NCI-H1105 treated with DMSO at 0.1 percent for 48 hours (cell line): ENCODE measurements at regions not wholly inside any gene's neighbourhood (a gene's known extent, or its start where the extent isn't known, plus 50 kb on each side); places are given as distances from the start of the nearest gene placed in this dataset.
"Not testable (repeated sequence)": the region's sequence is repeated elsewhere in the genome, so short reads cannot be mapped to it uniquely, and the experiment has no call there.

Source experiments
- DNase-seq: peaks from one replicate; lab custom pipeline; 2025; lab: John Stamatoyannopoulos, UW

- no peak for DNase-seq
Measured at GRCh38 chr13:112145551-112146360, 78.8 kb downstream of the SOX1 start.

DNA sequence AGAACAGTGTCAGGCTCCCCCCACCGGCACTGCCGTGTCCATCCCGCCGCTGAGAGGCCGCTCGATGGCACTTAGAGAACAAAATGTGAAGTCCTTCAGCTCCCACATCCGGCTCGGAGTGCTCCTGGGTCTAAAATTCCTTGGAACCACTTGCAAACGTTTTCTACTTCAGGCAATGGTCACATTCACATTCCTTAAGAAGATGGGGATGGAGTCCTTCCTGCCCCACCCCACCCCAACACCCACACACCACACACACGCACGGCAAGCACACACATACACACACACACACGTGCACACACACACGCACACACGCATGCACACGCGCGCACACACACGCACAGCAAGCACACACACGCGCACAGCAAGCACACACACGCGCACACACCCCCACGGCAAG is 83.4 kb downstream of the SOX1 start:
- no peak for DNase-seq

GRCh38 chr13:112152846-112153245 is 85.9 kb downstream of the SOX1 start:
- no peak for DNase-seq

- DNase-seq: no peak
Measured at GRCh38 chr13:112153364-112153763, 86.4 kb downstream of the SOX1 start.

DNA sequence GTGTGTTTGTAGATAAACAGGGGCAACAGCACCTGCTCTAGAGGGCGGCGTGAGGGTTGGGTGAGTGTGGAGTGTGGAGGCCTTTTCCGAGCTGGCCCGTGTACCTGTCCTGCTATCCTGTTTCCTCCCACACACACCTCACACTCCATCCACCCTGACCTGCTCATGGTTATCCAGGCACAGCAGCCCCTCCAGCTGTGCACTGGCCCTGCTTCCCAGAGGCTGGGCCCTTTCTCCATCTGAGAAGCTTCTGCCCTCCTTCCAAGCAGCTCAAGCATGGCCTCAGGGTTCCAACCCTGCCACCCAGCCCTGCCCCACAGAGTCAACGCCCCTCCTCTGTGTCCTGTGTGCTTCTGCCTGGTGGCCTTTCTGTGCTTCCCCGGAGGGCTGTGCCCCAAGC is 86.9 kb downstream of the SOX1 start:
- no peak for DNase-seq

- DNase-seq: no peak
Measured at GRCh38 chr13:112154301-112155060, 87.5 kb downstream of the SOX1 start.

GRCh38 chr13:112158961-112159360 is 92.0 kb downstream of the SOX1 start:
- no peak for DNase-seq

DNA sequence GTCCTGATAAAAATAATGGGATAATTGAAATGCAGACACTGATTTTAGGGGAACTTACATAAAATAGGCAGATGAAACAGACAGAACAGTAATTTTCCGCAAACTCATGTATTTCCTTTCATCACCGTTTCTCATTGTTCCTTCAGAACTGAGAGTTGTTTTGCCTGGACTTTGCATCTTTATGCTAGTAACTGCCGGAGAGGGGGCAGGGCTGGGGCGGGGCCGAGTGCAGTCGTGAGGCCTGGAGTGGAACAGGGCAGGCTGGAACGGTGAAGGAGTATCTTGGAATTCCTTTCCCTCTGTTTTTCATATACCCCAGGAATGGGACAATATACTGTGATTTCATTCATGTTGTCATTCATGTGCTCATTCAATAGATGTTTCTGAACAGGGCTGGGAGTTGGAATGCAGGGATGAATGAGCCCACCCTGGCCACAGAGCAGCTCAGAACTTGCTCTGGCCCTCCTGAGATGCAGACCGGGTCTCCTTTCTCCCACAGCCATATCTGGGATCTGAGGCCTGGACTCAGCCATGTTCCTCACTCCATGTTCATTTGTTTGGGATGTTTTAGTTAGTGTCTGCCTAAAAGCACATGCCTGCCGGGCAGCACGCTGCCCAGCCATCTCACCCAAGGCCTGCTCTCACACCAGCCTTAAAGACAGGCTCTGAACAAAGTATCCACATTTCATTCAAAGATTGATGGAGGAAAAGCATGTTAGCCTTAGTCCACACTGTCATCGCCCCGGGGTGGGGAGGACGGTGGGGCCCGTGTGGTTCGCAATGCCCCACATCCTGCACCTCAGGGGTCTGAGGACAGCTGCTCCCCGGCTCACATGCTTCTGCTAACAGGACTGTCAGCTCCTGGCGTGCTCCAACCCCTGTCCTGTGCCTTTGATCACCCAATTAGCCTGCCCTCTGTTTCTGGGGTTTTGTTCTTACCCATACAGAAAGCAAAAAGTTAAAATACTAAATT is 92.9 kb downstream of the SOX1 start:
- no peak for DNase-seq

- DNase-seq: no peak
Measured at GRCh38 chr13:112160558-112160957, 93.6 kb downstream of the SOX1 start.

DNA sequence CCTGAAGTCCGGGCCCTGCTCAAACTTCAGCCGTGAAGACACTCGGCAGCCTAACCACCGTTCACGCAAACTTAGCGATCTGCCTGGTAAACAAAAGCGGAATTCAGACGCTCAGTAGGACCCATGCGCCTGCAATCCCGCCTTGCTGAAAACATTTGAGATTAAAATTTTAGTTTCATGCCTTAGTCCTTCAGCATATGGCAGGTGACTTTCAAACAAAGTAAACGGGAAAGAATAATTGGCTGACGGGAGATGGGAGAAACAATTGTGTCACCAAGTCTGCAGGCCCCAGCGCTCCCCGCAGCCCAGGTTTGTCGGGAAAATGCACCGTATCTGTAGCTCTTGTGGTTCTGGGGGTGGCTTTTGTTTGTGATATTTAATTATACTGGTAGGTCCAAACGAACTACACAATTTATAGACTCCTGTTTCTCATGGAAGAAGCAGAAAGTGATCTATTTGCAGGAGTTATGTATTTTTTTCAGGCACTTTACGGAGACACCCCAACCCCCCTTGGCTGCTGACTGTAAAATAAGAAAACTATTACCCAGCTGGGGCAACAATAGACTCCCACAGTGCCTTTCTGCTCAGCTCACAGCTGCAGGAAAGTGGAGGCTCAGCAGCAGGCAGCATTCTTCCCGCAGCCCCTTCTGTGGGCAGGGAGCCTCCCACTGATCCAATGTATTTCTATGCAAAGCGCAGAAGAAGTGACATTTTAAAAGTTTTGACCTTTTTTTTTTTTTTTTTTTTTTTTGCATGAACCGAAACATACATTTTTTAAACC is 94.8 kb downstream of the SOX1 start:
- DNase-seq: no peak

GRCh38 chr13:112163691-112164660 is 97.0 kb downstream of the SOX1 start:
- not testable (repeated sequence) for DNase-seq

DNA sequence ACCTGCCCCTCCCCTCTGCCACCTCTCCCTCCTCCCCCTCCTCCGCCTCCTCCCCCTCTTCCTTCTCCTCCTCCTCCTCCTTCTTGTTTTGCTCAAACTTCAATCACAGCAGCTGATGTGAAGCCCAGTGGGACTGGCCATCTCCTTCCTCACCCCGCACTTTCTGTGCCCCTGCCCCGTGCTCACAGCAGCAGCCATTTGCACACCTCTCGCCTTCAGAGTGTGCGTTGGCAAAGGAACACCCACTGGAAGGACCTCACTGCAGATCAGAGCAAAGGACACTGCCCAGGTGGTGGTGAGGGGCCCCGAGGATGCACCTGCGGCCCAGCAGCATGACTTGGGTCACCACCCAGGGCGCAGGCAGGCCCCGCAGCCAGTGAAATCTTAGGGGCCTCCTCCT is 98.8 kb downstream of the SOX1 start:
- no peak for DNase-seq

GRCh38 chr13:112168761-112169160 is 101.8 kb downstream of the SOX1 start:
- DNase-seq: no peak

DNA sequence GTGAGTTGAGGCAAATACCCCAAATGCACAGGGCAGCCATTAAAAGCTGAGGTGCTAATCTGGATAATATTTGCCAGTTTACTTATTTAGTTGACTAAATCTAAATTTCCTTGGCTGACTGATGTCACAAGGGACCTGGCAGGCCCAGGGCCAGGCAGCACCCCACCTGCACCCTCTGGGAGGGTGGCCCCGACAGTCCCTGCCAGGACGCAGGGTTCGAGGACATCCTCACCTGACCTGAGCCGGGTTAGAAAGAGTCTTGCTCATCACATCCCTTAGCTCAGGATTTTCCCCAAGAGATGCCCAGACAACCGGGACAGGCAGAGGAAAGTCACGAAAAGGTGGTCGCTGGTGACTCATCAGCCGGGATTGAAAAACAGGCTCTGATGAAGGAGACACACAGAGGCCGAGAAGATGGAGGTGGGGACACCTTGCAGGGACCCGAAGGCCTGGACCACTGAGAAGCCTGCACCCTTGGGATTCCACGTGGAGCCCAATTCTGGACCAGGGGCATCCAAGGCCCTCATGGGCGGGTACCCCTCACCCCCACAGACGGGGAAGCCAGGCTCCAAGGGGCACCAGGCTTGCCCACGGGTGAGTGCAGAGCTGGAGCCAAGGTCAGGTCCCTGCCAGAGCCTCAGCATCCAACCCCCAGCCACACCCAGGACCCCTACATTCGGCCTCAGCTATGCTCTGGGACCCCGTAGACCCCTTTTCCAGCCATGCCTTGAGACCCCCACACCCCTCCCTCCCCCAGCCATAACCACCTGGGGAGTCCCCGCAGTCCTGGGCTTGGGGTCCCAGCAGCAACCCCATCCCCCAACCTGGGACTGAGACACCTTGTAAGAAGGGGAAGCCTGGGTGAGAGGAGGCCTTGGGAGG is 103.2 kb downstream of the SOX1 start:
- DNase-seq: no peak

DNA sequence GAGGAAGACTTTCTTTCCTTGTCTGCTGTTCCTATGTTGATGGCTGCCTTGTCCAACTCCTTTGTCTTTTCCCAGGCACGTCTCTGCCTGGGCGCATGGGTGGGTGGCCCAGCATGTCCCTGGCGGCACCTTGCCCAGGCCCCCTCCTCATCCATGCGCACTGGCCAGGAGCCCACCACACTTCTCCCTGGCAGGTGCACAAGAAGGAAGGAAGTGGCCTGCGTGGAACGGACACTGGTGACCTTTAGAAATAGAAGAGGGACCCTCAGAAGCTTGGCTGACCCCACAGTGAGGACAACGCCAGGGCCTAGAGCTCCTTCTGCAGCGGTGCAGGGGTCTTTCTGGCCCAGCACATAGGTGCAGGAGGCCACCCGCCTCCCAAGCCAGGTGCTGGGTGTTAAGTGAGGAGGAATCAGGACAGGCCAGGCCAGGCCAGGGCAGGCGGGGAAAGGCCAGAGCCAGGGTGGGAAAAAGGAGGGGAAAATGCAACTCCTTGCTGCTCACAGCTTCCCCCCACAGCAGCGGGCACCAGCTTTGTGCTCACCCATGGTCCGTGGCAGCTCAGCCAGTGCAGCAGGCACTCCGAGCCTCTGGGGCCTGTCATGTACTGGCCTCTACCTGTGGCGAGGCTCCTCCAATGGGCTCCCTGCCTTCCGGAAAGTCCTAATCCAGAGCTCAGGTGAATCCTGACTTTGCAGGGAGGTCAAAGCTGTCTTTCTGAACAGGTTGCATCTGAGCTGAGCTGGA is 104.0 kb downstream of the SOX1 start:
- no peak for DNase-seq

GRCh38 chr13:112171570-112171965 is 104.6 kb downstream of the SOX1 start:
- DNase-seq: no peak

DNA sequence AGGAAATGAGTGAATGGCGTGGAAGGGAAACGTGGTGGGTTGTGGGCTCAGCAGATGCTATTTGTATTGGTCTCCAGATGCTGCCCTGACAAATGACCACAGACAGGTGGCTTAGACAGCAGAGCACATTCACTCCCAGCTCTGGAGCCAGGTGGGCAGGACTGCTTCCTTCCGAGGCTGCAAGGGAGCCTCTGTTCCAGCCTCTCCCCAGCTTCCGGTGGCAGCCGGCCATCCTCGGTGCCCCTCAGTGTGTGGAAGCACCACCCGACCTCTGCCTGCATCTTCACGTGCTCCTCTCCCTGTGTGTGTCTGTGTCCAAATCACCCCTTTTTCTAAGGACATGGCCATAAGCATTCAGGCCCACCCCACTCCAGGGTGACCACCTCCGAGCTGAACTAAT is 105.1 kb downstream of the SOX1 start:
- DNase-seq: no peak

- no peak for DNase-seq
Measured at GRCh38 chr13:112172641-112173251, 105.8 kb downstream of the SOX1 start.
